WI38 (cell line): ENCODE measurements at regions not wholly inside any gene's neighbourhood (a gene's known extent, or its start where the extent isn't known, plus 50 kb on each side); places are given as distances from the start of the nearest gene placed in this dataset.

Experiments
- H3K4me3 ChIP-seq: 2 replicates; pipeline ENCODE4 v1.5.1; 2011; ENCODE audit warnings: low read depth, mild to moderate bottlenecking, control low read depth, low read length
- TF ChIP-seq, protein P1 (sequence below): IDR thresholded peaks from 2 replicates; pipeline ENCODE4 v1.5.1; 2012; ENCODE audit warnings: low read depth, mild to moderate bottlenecking, control low read depth, low read length

DNA sequence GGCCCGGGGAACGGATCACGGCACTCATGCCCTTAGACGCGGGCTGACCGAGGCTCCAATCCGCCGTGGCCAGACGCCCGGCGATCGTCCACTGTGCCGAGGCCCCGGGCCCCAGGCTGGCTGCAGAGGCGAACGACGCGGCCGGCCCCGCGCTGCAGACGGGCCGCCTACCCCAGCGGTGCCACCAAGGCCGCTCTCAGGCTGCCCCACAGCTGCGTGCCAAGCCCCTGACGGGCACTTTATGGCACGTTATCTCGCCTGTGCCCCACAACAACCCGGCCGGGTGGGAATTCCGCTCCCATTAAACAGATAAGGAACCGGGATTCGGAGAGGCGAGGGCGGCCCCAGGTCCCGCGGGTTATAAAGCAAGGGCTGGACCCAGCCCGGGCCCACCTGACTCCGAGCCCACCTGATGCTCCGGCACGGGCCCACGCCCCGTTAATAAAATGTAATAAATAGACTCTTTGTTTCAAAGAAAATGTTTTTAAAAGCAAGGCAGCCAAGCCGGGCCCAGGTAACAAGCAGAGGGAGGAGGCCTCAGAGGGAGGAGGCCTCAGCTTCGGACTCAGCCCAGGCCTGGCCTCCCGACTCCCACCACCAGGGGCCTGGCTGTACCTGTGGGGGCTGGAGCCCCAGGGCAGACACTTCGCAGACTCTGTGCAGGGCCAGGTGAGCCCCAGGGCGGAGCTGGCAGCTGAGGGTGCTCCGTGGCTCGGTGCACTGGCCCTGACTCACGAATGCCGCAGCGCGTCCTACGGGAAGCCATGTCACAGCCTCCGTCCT is 79.7 kb downstream of the FOXL3 start:
- TF ChIP-seq, protein P1, sequence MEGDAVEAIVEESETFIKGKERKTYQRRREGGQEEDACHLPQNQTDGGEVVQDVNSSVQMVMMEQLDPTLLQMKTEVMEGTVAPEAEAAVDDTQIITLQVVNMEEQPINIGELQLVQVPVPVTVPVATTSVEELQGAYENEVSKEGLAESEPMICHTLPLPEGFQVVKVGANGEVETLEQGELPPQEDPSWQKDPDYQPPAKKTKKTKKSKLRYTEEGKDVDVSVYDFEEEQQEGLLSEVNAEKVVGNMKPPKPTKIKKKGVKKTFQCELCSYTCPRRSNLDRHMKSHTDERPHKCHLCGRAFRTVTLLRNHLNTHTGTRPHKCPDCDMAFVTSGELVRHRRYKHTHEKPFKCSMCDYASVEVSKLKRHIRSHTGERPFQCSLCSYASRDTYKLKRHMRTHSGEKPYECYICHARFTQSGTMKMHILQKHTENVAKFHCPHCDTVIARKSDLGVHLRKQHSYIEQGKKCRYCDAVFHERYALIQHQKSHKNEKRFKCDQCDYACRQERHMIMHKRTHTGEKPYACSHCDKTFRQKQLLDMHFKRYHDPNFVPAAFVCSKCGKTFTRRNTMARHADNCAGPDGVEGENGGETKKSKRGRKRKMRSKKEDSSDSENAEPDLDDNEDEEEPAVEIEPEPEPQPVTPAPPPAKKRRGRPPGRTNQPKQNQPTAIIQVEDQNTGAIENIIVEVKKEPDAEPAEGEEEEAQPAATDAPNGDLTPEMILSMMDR: no peak
- no peak overlapping the region for H3K4me3 ChIP-seq

DNA sequence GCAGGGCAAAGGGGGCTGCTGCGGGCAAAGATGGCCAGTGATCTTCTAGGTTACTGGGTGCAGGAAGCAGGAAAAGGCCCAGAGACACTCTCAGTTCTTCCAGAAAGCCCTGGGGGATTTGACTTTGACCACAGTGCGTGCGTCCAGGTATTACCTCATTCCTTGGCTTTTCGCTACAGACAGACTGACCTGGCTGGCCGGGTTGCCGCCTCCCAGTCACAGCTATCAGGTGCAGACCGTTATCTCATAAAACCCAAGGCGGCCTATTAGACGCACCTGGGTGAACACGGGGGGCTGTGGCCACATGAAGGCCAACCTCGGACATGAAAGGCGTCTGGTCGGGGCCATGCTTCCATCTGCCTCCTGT is 80.3 kb downstream of the FOXL3 start:
- TF ChIP-seq, protein P1: no peak
- no peak overlapping the region for H3K4me3 ChIP-seq

DNA sequence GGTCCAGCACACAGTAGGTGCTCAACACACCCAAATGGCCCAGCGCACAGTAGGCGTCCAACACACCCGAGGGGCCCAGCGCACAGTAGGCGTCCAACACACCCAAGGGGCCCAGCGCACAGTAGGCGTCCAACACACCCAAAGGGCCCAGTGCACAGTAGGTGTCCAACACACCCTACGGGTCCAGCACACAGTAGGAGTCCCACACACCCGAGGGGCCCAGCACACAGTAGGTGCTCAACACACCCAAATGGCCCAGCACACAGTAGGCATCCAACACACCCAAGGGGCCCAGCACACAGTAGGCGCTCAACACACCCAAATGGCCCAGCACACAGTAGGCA is 80.8 kb downstream of the FOXL3 start:
- H3K4me3 ChIP-seq: no peak overlapping the region
- TF ChIP-seq, protein P1: no peak

DNA sequence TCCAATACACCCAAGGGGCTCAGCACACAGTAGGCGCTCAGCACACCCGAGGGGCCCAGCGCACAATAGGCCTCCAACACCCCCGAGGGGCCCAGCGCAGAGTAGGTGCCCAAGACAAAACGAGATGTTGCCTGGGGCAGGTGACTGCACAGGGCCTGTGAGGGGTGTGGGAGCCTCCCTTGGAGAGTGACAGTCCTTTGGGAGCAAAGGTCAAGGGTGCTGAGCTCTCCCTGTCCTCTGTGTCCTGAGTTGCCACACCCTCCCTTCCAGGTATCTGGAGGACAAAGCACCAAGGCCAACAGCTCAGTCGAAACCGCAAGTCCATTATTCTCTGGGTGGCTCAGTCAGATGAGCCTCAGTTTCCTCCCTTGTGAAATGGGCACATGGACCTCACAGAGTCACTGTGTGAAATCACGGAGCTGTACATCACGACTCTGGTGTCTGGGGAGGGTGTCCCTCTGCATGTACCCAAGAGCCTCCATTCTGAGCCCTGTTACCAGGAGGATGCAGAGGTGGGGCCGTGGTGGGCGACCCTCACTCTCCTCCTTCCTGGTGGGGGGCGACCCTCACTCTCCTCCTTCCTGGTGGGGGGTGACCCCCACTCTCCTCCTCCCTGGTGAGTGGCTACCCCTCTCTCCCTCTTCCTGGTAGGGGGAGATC is 81.3 kb downstream of the FOXL3 start:
- no peak overlapping the region for H3K4me3 ChIP-seq
- TF ChIP-seq, protein P1: no peak

DNA sequence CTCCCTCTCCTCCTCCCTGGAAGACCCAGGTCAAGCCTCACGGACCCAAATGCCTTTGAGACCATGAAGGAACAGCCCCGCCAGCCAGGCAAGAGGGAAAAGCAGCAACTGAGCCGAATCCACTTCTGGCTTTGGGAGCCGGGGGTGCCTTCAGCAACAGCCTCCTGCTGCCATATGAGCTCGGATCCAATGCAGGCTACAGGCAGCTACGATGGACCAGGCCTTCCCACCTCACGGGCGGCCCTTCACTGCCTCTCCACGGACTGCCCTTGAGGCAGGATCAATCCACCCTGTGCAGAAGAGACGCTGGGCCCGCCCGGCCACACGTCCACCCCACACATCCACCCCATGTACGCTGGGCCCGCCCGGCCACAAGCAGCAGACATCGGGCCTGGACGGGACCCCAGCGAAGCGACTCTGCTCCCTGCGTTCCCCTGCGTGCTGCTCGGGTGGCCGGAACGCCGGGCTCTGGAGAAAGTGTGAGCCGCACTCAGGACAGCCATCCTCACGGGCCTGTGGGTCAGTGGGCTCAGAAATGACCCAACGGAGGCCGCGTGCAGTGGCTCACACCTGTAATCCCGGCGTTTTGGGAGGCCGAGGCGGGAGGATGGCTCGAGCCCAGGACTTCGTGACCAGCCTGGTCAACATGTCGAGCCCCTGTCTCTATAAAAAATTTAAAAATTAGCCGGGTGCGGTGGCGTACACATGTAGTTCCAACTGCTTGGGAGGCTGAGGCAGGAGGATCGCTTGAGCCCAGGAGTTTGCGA is 82.0 kb downstream of the FOXL3 start:
- TF ChIP-seq, protein P1: no peak
- no peak overlapping the region for H3K4me3 ChIP-seq

DNA sequence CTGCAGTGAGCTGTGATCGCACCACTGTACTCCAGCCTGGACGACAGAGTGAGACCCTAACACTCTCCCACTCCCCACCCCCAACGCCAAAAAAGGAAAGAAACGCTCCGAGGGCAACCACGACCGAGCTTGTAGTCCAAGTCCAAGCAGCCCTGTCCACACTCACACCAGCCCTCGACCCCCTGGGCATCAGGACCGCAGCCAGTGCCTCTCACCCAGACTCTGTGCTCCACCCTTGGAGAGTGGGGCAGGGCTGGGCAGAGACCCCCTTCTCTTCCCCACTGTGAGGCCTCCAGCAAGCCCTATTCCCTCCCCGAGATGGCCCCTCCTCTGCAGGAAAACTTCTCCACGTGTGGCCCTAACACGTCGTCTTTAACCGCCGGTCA is 82.6 kb downstream of the FOXL3 start:
- H3K4me3 ChIP-seq: no peak overlapping the region
- TF ChIP-seq, protein P1: no peak
